GM23338 (cell line): ENCODE measurements at regions not wholly inside any gene's neighbourhood (a gene's known extent, or its start where the extent isn't known, plus 50 kb on each side); places are given as distances from the start of the nearest gene placed in this dataset.

Experiments used
- ATAC-seq: fragments of 200-7000 bp; cut with Tn5 transposase; 3 replicates; pipeline ENCODE4 v1.9.1; 2020
- DNase-seq: peaks from one replicate; pipeline ENCODE4 v3.0.0-alpha.2; 2015; ENCODE audit warnings: low spot score
- H2AFZ ChIP-seq: fragments of 200-600 bp; sonication (generic); 2 replicates; pipeline ENCODE4 v1.8.0; 2016; ENCODE audit warnings: antibody characterized with exemption, mild to moderate bottlenecking, moderate library complexity
- H3F3A ChIP-seq: fragments of 200-600 bp; sonication (generic); replicated peaks from 2 replicates; pipeline ENCODE4 v1.8.0; 2017; ENCODE audit warnings: antibody characterized with exemption, mixed run types, low read depth
- H3K27ac ChIP-seq: fragments of 200-600 bp; sonication (generic); 2 replicates; pipeline ENCODE4 v1.6.1; 2016; ENCODE audit warnings: low read depth
- H3K27me3 ChIP-seq: fragments of 200-600 bp; sonication (generic); 2 replicates; pipeline ENCODE4 v1.8.0; 2016; ENCODE audit warnings: mild to moderate bottlenecking, mixed run types, moderate library complexity; ENCODE audit not compliant: insufficient read depth
- H3K36me3 ChIP-seq: fragments of 200-600 bp; sonication (generic); 2 replicates; pipeline ENCODE4 v1.8.0; 2016; ENCODE audit warnings: mild to moderate bottlenecking; ENCODE audit not compliant: insufficient read depth
- H3K4me1 ChIP-seq: fragments of 200-600 bp; sonication (generic); 2 replicates; pipeline ENCODE4 v1.8.0; 2016; ENCODE audit warnings: mild to moderate bottlenecking, moderate library complexity; ENCODE audit not compliant: insufficient read depth
- H3K4me2 ChIP-seq: fragments of 200-600 bp; sonication (generic); 2 replicates; pipeline ENCODE4 v1.7.1; 2017; ENCODE audit warnings: mixed run types
- H3K4me3 ChIP-seq: fragments of 200-600 bp; sonication (generic); 2 replicates; pipeline ENCODE4 v1.6.1; 2016; ENCODE audit warnings: mixed run types
- H3K79me2 ChIP-seq: fragments of 200-600 bp; sonication (generic); replicated peaks from 2 replicates; pipeline ENCODE4 v1.8.0; 2017; ENCODE audit warnings: mild to moderate bottlenecking; ENCODE audit not compliant: insufficient read depth
- H3K9me2 ChIP-seq: fragments of 200-600 bp; sonication (generic); 2 replicates; pipeline ENCODE4 v1.8.0; 2017; ENCODE audit not compliant: insufficient read depth
- H4K20me1 ChIP-seq: fragments of 200-600 bp; sonication (generic); replicated peaks from 2 replicates; pipeline ENCODE4 v1.8.0; 2017; ENCODE audit warnings: mild to moderate bottlenecking; ENCODE audit not compliant: insufficient read depth
- H3K27ac Mint-ChIP-seq: 2 replicates; pipeline ENCODE4 v1.8.0; 2020; ENCODE audit warnings: inconsistent platforms, mild to moderate bottlenecking, moderate library complexity, mixed read lengths
- H3K27me3 Mint-ChIP-seq: 3 replicates; pipeline ENCODE4 v1.8.0; 2022; ENCODE audit warnings: low read depth, mild to moderate bottlenecking, moderate library complexity, mixed read lengths, inconsistent platforms; ENCODE audit not compliant: insufficient read depth, poor library complexity
- H3K36me3 Mint-ChIP-seq: 3 replicates; pipeline ENCODE4 v1.8.0; 2021; ENCODE audit warnings: low read depth, mild to moderate bottlenecking, inconsistent platforms, moderate library complexity, mixed read lengths
- H3K4me1 Mint-ChIP-seq: 3 replicates; pipeline ENCODE4 v1.8.0; 2020; ENCODE audit warnings: mild to moderate bottlenecking, inconsistent platforms, mixed read lengths
- H3K4me3 Mint-ChIP-seq: 3 replicates; pipeline ENCODE4 v1.8.0; 2021; ENCODE audit warnings: moderate library complexity, mild to moderate bottlenecking, inconsistent platforms, mixed read lengths
- H3K9me3 Mint-ChIP-seq: 3 replicates; pipeline ENCODE4 v1.8.0; 2020; ENCODE audit warnings: moderate library complexity, mild to moderate bottlenecking, inconsistent platforms, mixed read lengths
- CREB1 ChIP-seq: fragments of 250-450 bp; sonication (Bioruptor Pico); IDR thresholded peaks from 2 replicates; pipeline ENCODE4 v1.5.0; 2020; ENCODE audit warnings: low read depth, mild to moderate bottlenecking, moderate library complexity
- EZH2 ChIP-seq: fragments of 200-600 bp; sonication (generic); IDR thresholded peaks from one replicate; pipeline ENCODE4 v1.8.0; 2017; ENCODE audit warnings: antibody characterized with exemption, mild to moderate bottlenecking, low read depth; ENCODE audit not compliant: unreplicated experiment
- EZH2phosphoT487 ChIP-seq: fragments of 200-600 bp; sonication (generic); IDR thresholded peaks from one replicate; pipeline ENCODE4 v1.8.1; 2018; ENCODE audit warnings: antibody characterized with exemption; ENCODE audit not compliant: unreplicated experiment
- JUNB ChIP-seq: IDR thresholded peaks from one replicate; pipeline ENCODE4 v1.6.1; 2016; ENCODE audit warnings: antibody characterized with exemption; ENCODE audit not compliant: unreplicated experiment
- NANOG ChIP-seq: IDR thresholded peaks from 2 replicates; pipeline ENCODE4 v1.6.1; 2016; ENCODE audit warnings: antibody characterized with exemption, borderline replicate concordance
- STAT1 ChIP-seq: IDR thresholded peaks from one replicate; pipeline ENCODE4 v1.6.1; 2016; ENCODE audit warnings: antibody characterized with exemption; ENCODE audit not compliant: unreplicated experiment
- ZNF114 ChIP-seq: fragments of 250-450 bp; sonication (Bioruptor Pico); IDR thresholded peaks from 2 replicates; pipeline ENCODE4 v1.5.0; 2020; ENCODE audit warnings: mild to moderate bottlenecking, moderate library complexity
- ZNF331 ChIP-seq: fragments of 250-450 bp; sonication (Bioruptor Pico); IDR thresholded peaks from 2 replicates; pipeline ENCODE4 v1.5.0; 2020; ENCODE audit warnings: low read depth, mild to moderate bottlenecking, moderate library complexity
- TF ChIP-seq, protein P1 (sequence below): fragments of 250-450 bp; sonication (Bioruptor Pico); IDR thresholded peaks from 2 replicates; pipeline ENCODE4 v1.5.0; 2020; ENCODE audit warnings: mild to moderate bottlenecking, moderate library complexity

GRCh38 chr1:221228594-221228993, 349.4 kb downstream of the HLX start:
- H3K36me3 Mint-ChIP-seq, result no peaks in the 10 kb centered on the region
- Histone ChIP-seq H2AFZ (no peak overlapping the region), H3K27me3 (no peaks in the 10 kb centered on the region), H3K27ac (no peak overlapping the region), H4K20me1 (peaks cover 3% of the 10 kb centered on the region; the same call in 1 of the 2 replicates), H3K4me2 (peak overlapping the region; percentile 67), H3K4me3 (peak overlapping the region; percentile 35; the same call in 1 of the 2 replicates), H3K36me3 (no peaks in the 10 kb centered on the region), H3K4me1 (peaks cover 12% of the 10 kb centered on the region), H3F3A (no peaks in the 10 kb centered on the region), H3K79me2 (no peaks in the 10 kb centered on the region), H3K9me2 (peaks cover 4% of the 10 kb centered on the region; the same call in 1 of the 2 replicates)
- DNase-seq, result peak; percentile 71
- peak; percentile 95 for ATAC-seq
- peaks cover 10% of the 10 kb centered on the region for H3K27me3 Mint-ChIP-seq
- H3K9me3 Mint-ChIP-seq, result peaks cover 7% of the 10 kb centered on the region; the same call in 2 of the 3 replicates
- peaks cover 20% of the 10 kb centered on the region for H3K4me1 Mint-ChIP-seq
- TF ChIP-seq ZNF331 (no peak), EZH2phosphoT487 (no peak), CREB1 (CRISPR knock-in tag) (0 out of 2 replicates have a peak, but pooled peaks have one; percentile 11)
- TF ChIP-seq, protein P1, sequence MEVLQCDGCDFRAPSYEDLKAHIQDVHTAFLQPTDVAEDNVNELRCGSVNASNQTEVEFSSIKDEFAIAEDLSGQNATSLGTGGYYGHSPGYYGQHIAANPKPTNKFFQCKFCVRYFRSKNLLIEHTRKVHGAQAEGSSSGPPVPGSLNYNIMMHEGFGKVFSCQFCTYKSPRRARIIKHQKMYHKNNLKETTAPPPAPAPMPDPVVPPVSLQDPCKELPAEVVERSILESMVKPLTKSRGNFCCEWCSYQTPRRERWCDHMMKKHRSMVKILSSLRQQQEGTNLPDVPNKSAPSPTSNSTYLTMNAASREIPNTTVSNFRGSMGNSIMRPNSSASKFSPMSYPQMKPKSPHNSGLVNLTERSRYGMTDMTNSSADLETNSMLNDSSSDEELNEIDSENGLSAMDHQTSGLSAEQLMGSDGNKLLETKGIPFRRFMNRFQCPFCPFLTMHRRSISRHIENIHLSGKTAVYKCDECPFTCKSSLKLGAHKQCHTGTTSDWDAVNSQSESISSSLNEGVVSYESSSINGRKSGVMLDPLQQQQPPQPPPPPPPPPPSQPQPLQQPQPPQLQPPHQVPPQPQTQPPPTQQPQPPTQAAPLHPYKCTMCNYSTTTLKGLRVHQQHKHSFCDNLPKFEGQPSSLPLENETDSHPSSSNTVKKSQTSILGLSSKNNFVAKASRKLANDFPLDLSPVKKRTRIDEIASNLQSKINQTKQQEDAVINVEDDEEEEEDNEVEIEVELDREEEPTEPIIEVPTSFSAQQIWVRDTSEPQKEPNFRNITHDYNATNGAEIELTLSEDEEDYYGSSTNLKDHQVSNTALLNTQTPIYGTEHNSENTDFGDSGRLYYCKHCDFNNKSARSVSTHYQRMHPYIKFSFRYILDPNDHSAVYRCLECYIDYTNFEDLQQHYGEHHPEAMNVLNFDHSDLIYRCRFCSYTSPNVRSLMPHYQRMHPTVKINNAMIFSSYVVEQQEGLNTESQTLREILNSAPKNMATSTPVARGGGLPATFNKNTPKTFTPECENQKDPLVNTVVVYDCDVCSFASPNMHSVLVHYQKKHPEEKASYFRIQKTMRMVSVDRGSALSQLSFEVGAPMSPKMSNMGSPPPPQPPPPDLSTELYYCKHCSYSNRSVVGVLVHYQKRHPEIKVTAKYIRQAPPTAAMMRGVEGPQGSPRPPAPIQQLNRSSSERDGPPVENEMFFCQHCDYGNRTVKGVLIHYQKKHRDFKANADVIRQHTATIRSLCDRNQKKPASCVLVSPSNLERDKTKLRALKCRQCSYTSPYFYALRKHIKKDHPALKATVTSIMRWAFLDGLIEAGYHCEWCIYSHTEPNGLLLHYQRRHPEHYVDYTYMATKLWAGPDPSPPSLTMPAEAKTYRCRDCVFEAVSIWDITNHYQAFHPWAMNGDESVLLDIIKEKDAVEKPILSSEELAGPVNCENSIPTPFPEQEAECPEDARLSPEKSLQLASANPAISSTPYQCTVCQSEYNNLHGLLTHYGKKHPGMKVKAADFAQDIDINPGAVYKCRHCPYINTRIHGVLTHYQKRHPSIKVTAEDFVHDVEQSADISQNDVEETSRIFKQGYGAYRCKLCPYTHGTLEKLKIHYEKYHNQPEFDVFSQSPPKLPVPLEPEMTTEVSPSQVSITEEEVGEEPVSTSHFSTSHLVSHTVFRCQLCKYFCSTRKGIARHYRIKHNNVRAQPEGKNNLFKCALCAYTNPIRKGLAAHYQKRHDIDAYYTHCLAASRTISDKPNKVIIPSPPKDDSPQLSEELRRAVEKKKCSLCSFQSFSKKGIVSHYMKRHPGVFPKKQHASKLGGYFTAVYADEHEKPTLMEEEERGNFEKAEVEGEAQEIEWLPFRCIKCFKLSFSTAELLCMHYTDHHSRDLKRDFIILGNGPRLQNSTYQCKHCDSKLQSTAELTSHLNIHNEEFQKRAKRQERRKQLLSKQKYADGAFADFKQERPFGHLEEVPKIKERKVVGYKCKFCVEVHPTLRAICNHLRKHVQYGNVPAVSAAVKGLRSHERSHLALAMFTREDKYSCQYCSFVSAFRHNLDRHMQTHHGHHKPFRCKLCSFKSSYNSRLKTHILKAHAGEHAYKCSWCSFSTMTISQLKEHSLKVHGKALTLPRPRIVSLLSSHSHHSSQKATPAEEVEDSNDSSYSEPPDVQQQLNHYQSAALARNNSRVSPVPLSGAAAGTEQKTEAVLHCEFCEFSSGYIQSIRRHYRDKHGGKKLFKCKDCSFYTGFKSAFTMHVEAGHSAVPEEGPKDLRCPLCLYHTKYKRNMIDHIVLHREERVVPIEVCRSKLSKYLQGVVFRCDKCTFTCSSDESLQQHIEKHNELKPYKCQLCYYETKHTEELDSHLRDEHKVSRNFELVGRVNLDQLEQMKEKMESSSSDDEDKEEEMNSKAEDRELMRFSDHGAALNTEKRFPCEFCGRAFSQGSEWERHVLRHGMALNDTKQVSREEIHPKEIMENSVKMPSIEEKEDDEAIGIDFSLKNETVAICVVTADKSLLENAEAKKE (CRISPR knock-in tag), result 0 out of 2 replicates have a peak, but pooled peaks have one; percentile 57
- no peak overlapping the region for H3K27ac Mint-ChIP-seq
- peak overlapping the region; percentile 19; the same call in 1 of the 3 replicates for H3K4me3 Mint-ChIP-seq

GRCh38 chr1:221230605-221231004, 351.4 kb downstream of the HLX start:
- DNase-seq (no peak), ATAC-seq (no peak)
- Mint-ChIP-seq H3K27ac (no peak overlapping the region), H3K4me3 (no peak overlapping the region), H3K9me3 (peaks cover 3% of the 10 kb centered on the region; the same call in 1 of the 3 replicates), H3K4me1 (peaks cover 20% of the 10 kb centered on the region), H3K36me3 (no peaks in the 10 kb centered on the region), H3K27me3 (peaks cover 9% of the 10 kb centered on the region)
- H2AFZ ChIP-seq, result no peak overlapping the region
- peaks cover 4% of the 10 kb centered on the region; the same call in 1 of the 2 replicates for H3K9me2 ChIP-seq
- no peak overlapping the region for H3K4me3 ChIP-seq
- peaks cover 3% of the 10 kb centered on the region; the same call in 1 of the 2 replicates for H4K20me1 ChIP-seq
- H3K4me2 ChIP-seq, result no peak overlapping the region
- no peaks in the 10 kb centered on the region for H3K36me3 ChIP-seq
- no peak overlapping the region for H3K27ac ChIP-seq
- H3K4me1 ChIP-seq, result peaks cover 12% of the 10 kb centered on the region
- H3F3A ChIP-seq, result no peaks in the 10 kb centered on the region
- H3K79me2 ChIP-seq, result no peaks in the 10 kb centered on the region
- no peaks in the 10 kb centered on the region for H3K27me3 ChIP-seq
- TF ChIP-seq ZNF114 (CRISPR knock-in tag) (no peak), NANOG (no peak), JUNB (no peak), ZNF331 (no peak), STAT1 (no peak), EZH2 (no peak)
